ACC112 (cell line): ENCODE measurements at regions not wholly inside any gene's neighbourhood (a gene's known extent, or its start where the extent isn't known, plus 50 kb on each side); places are given as distances from the start of the nearest gene placed in this dataset.

Experiments
- H2AFZ ChIP-seq: fragments of 200-600 bp; sonication (generic); one replicate; pipeline ENCODE4 v1.6.0; 2017; ENCODE audit warnings: antibody characterized with exemption, low read length; ENCODE audit not compliant: unreplicated experiment
- H3K27ac ChIP-seq: fragments of 200-600 bp; sonication (generic); 2 replicates; pipeline ENCODE4 v1.5.1; 2014; ENCODE audit warnings: low read depth, mild to moderate bottlenecking, antibody characterized with exemption, low read length, moderate library complexity
- H3K27me3 ChIP-seq: fragments of 200-600 bp; sonication (generic); 2 replicates; pipeline ENCODE4 v1.6.1; 2014; ENCODE audit warnings: mild to moderate bottlenecking, antibody characterized with exemption, low read length, moderate library complexity, mixed read lengths; ENCODE audit not compliant: insufficient read depth
- H3K36me3 ChIP-seq: fragments of 200-600 bp; sonication (generic); 2 replicates; pipeline ENCODE4 v1.6.1; 2016; ENCODE audit warnings: mild to moderate bottlenecking, antibody characterized with exemption, low read length, moderate library complexity, mixed read lengths; ENCODE audit not compliant: insufficient read depth
- H3K4me1 ChIP-seq: fragments of 200-600 bp; sonication (generic); one replicate; pipeline ENCODE4 v1.6.1; 2016; ENCODE audit warnings: low read length, mixed read lengths; ENCODE audit not compliant: insufficient read depth, unreplicated experiment, control insufficient read depth
- H3K4me3 ChIP-seq: fragments of 200-600 bp; sonication (generic); 2 replicates; pipeline ENCODE4 v1.5.1; 2014; ENCODE audit warnings: mild to moderate bottlenecking, low read depth, low read length
- H3K79me2 ChIP-seq: fragments of 200-600 bp; sonication (generic); one replicate; pipeline ENCODE4 v1.6.0; 2016; ENCODE audit warnings: low read length; ENCODE audit not compliant: control insufficient read depth, unreplicated experiment, insufficient read depth

- H3K4me3 ChIP-seq: no peak overlapping the region
- no peaks in the 10 kb centered on the region for H3K27me3 ChIP-seq
- H2AFZ ChIP-seq: no peak overlapping the region
- H3K79me2 ChIP-seq: no peaks in the 10 kb centered on the region
- no peaks in the 10 kb centered on the region for H3K36me3 ChIP-seq
- no peaks in the 10 kb centered on the region for H3K4me1 ChIP-seq
- no peak overlapping the region for H3K27ac ChIP-seq
Observed at GRCh38 chr6:54481091-54481490, 172.8 kb downstream of the TINAG start.

GRCh38 chr6:54491431-54491830 is 183.2 kb downstream of the TINAG start:
- Histone ChIP-seq H3K4me3 (no peak overlapping the region), H2AFZ (no peak overlapping the region), H3K4me1 (peaks cover 7% of the 10 kb centered on the region), H3K27me3 (no peaks in the 10 kb centered on the region), H3K27ac (no peak overlapping the region), H3K36me3 (no peaks in the 10 kb centered on the region), H3K79me2 (no peaks in the 10 kb centered on the region)

- Histone ChIP-seq H3K27me3 (no peaks in the 10 kb centered on the region), H3K36me3 (no peaks in the 10 kb centered on the region), H2AFZ (no peak overlapping the region), H3K79me2 (no peaks in the 10 kb centered on the region), H3K27ac (peak overlapping the region; percentile 58), H3K4me3 (no peak overlapping the region), H3K4me1 (peaks cover 7% of the 10 kb centered on the region)
Observed at GRCh38 chr6:54493138-54493537, 184.9 kb downstream of the TINAG start.

GRCh38 chr6:54503144-54503543 is 194.9 kb downstream of the TINAG start:
- Histone ChIP-seq H3K4me1 (no peaks in the 10 kb centered on the region), H3K79me2 (no peaks in the 10 kb centered on the region)

GRCh38 chr6:54515013-54515412 is 206.8 kb downstream of the TINAG start:
- Histone ChIP-seq H3K4me3 (no peak overlapping the region), H2AFZ (no peak overlapping the region), H3K36me3 (no peaks in the 10 kb centered on the region), H3K27ac (no peak overlapping the region), H3K79me2 (no peaks in the 10 kb centered on the region), H3K27me3 (no peaks in the 10 kb centered on the region), H3K4me1 (peaks cover 5% of the 10 kb centered on the region)

More at GRCh38 chr6:54503144-54503543, 194.9 kb downstream of the TINAG start:
- no peaks in the 10 kb centered on the region for H3K27me3 ChIP-seq
- H3K4me3 ChIP-seq: no peak overlapping the region
- no peaks in the 10 kb centered on the region for H3K36me3 ChIP-seq
- H2AFZ ChIP-seq: no peak overlapping the region
- no peak overlapping the region for H3K27ac ChIP-seq

- Histone ChIP-seq H2AFZ (no peak overlapping the region), H3K27ac (no peak overlapping the region), H3K4me3 (no peak overlapping the region), H3K27me3 (no peaks in the 10 kb centered on the region), H3K4me1 (peaks cover 5% of the 10 kb centered on the region), H3K36me3 (no peaks in the 10 kb centered on the region), H3K79me2 (no peaks in the 10 kb centered on the region)
Observed at GRCh38 chr6:54515713-54516112, 207.5 kb downstream of the TINAG start.

GRCh38 chr6:54516321-54516720 is 208.1 kb downstream of the TINAG start:
- Histone ChIP-seq H3K4me3 (no peak overlapping the region), H3K36me3 (no peaks in the 10 kb centered on the region), H2AFZ (no peak overlapping the region), H3K79me2 (no peaks in the 10 kb centered on the region), H3K27ac (no peak overlapping the region), H3K27me3 (no peaks in the 10 kb centered on the region), H3K4me1 (peaks cover 5% of the 10 kb centered on the region)

- Histone ChIP-seq H3K4me3 (no peak overlapping the region), H3K36me3 (no peaks in the 10 kb centered on the region), H3K4me1 (peaks cover 5% of the 10 kb centered on the region), H2AFZ (no peak overlapping the region), H3K27me3 (no peaks in the 10 kb centered on the region), H3K79me2 (no peaks in the 10 kb centered on the region), H3K27ac (no peak overlapping the region)
Observed at GRCh38 chr6:54519161-54519560, 210.9 kb downstream of the TINAG start.

- no peaks in the 10 kb centered on the region for H3K4me1 ChIP-seq
- no peaks in the 10 kb centered on the region for H3K27me3 ChIP-seq
- H3K4me3 ChIP-seq: no peak overlapping the region
- no peaks in the 10 kb centered on the region for H3K36me3 ChIP-seq
- H3K79me2 ChIP-seq: no peaks in the 10 kb centered on the region
- H3K27ac ChIP-seq: no peak overlapping the region
- no peak overlapping the region for H2AFZ ChIP-seq
Observed at GRCh38 chr6:54525731-54526130, 217.5 kb downstream of the TINAG start.

GRCh38 chr6:54533567-54533966 is 225.3 kb downstream of the TINAG start:
- Histone ChIP-seq H3K4me3 (no peak overlapping the region), H3K36me3 (no peaks in the 10 kb centered on the region), H3K27me3 (no peaks in the 10 kb centered on the region), H3K27ac (no peak overlapping the region), H2AFZ (no peak overlapping the region), H3K4me1 (no peaks in the 10 kb centered on the region), H3K79me2 (no peaks in the 10 kb centered on the region)

- Histone ChIP-seq H3K4me1 (no peaks in the 10 kb centered on the region), H3K27me3 (no peaks in the 10 kb centered on the region), H3K27ac (no peak overlapping the region), H3K79me2 (no peaks in the 10 kb centered on the region), H3K36me3 (no peaks in the 10 kb centered on the region), H3K4me3 (no peak overlapping the region), H2AFZ (no peak overlapping the region)
Observed at GRCh38 chr6:54535568-54535967, 227.3 kb downstream of the TINAG start.
